ENCODE measurements at regions not wholly inside any gene's neighbourhood (a gene's known extent, or its start where the extent isn't known, plus 50 kb on each side); places are given as distances from the start of the nearest gene placed in this dataset.
"Not testable (repeated sequence)": the region's sequence is repeated elsewhere in the genome, so short reads cannot be mapped to it uniquely, and the experiment has no call there.

- no peak for DNase-seq
Measured at GRCh38 chr1:168490306-168490705, 53.5 kb downstream of the XCL2 start.

DNA sequence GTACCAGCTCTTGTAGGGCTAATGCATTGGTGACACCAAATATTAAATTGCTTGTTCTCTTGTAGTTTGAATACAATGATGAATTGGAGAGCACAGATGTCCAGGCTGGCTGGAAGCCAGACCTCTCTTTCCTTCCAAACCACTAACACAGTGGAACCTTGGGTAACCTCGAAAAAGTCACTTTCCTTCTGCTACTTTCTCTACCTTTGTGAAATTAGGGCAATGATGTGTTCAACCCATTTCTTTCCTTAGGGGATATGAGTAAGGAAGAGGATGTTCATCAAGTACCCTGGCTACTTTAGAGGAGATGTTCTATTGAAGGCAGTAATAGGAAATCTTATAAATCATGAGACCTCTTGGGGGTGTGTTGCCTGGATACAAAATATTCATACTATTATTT lies 55.7 kb downstream of the XCL2 start:
- DNase-seq, result no peak

- DNase-seq, result not testable (repeated sequence)
Measured at GRCh38 chr1:168486820-168487219, 57.0 kb downstream of the XCL2 start.

GRCh38 chr1:168485048-168485447 lies 58.7 kb downstream of the XCL2 start:
- no peak for DNase-seq

GRCh38 chr1:168484083-168484482 lies 59.7 kb downstream of the XCL2 start:
- DNase-seq, result no peak

GRCh38 chr1:168483539-168483938 lies 60.3 kb downstream of the XCL2 start:
- no peak for DNase-seq

DNA sequence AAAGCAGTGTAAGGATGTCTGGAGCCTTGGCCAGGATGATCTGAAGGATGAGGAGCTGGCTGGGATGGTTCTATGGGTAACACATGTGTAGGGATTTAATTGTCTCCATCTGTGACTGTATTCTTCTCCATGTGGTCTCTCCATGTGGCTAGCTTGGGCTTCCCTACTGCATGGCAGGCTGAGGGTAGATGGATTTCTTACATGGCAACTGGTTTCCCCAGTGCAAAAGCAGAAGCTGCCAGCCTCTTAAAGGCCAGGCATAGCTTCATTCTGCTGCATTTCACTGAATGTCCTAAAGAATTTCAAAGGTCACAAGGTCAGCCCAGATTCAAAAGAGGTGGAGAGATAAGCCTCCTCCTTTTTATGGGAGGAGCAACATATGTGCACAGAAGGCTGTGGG lies 61.7 kb downstream of the XCL2 start:
- DNase-seq, result no peak

GRCh38 chr1:168481586-168481985 lies 62.2 kb downstream of the XCL2 start:
- DNase-seq, result no peak

DNA sequence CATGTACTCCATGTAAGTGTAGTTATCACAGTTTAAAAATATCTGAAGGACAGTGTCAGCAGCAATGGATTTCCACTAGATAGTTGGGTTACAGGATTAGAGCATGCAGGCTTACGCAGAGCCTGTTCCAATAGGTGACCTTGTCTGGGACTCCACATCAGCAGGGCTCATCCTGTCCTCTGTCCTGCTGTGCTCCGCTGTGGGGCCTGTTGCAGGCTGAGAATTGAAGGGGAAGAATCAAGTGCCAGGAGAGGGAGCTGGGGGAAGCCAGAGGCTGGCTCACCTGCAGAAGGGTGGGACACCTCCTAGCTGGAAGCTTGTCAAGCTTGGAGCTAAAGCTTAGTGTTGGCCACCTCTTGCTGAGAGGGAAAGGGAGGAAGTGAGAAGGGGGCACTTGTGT lies 62.8 kb downstream of the XCL2 start:
- no peak for DNase-seq

- no peak for DNase-seq
Measured at GRCh38 chr1:168477792-168478191, 66.0 kb downstream of the XCL2 start.

DNA sequence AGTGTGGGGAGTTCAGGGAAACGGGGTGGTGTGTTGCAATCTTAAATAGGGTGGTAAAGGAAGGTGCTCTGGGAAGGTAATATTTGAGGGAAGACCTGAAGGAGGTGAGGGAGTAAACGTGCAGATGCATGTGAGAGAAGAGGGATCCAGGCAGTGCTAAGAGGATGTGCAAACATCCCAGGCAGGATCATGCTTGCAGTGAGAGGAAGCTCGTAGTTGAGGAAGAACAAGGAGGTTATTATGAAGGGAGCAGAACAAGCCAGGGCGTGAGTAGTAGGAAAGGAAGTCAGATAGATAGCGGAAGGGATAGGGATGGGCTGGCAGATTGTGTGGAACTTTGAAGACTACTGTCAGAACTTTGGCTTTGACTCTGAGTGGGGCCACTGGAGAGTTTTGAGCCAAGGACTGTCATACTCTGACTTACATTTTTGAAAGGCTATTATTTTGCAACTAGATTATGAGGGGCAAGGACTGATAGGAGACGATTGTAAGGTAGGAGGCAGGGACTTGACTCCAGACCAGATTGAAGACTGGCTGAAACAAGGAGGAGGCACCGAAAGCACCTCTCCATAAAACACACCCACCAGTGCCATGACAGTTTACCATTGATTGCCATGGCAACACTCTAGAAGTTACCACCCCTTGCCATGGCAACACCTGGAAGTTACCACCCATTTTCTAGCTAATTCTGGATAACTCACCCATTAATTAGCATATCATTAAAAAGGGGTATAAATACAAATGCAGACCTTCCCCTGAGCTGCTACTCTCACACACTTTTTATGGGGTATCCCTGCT lies 67.0 kb downstream of the XCL2 start:
- no peak for DNase-seq

- DNase-seq, result no peak
Measured at GRCh38 chr1:168474322-168474721, 69.5 kb downstream of the XCL2 start.

DNA sequence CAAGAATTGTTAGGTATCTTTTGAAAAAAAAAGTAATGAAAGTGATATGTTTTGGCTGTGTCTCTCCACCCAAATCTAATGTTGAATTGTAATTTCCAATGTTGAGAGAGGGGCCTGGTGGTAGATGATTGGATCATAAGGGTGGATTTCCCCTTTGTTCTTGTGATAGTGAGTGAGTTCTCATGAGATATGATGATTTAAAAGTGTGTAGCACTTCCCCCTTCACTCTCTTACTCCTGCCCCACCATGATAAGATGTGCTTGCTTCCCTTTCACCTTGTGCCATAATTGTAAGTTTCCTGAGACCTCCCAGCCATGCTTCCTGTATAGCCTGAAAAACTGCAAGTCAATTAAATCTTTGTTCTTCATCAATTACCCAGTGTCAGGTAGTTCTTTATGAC lies 70.7 kb downstream of the XCL2 start:
- DNase-seq, result no peak

DNA sequence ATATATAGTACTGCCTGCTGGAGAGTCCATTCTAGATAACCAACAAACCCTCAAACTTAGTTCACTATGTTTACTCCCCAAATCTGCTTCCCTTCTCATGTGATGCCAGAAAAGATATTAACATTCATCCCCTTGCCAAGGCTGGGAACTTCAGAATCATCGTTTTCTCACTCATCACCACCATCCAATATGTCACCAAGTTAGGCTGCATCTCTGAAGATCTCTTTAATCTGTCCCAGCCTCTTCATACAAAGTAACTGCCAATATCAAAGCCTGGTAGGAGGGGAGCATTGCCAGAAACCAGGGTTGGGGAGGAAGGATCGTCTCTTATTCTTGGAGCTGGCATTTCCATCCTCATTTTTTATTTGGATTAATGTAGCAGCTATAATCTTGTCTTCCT lies 71.6 kb downstream of the XCL2 start:
- no peak for DNase-seq

- DNase-seq, result no peak
Measured at GRCh38 chr1:168470901-168471431, 72.8 kb downstream of the XCL2 start.

DNA sequence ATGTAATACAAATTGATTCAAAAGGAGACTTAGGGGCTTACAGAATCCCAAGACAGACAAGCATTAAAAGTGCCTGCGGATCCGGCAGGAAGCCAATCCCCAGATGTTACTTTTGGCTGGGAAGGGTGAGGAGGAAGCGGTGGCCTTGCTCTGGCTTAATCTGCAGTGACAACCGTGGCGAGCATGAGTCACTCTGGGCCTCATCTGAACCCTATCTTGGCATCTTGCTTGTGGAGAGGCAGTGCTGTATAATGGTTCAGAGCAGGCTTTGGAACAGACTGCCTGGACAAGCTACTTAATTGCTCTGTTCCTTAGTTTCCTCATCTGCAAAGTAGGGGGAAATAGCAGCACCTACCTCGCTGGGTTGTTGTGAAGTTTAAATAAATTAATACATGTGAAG lies 74.1 kb downstream of the XCL2 start:
- no peak for DNase-seq

GRCh38 chr1:168468822-168469221 lies 75.0 kb downstream of the XCL2 start:
- no peak for DNase-seq

DNA sequence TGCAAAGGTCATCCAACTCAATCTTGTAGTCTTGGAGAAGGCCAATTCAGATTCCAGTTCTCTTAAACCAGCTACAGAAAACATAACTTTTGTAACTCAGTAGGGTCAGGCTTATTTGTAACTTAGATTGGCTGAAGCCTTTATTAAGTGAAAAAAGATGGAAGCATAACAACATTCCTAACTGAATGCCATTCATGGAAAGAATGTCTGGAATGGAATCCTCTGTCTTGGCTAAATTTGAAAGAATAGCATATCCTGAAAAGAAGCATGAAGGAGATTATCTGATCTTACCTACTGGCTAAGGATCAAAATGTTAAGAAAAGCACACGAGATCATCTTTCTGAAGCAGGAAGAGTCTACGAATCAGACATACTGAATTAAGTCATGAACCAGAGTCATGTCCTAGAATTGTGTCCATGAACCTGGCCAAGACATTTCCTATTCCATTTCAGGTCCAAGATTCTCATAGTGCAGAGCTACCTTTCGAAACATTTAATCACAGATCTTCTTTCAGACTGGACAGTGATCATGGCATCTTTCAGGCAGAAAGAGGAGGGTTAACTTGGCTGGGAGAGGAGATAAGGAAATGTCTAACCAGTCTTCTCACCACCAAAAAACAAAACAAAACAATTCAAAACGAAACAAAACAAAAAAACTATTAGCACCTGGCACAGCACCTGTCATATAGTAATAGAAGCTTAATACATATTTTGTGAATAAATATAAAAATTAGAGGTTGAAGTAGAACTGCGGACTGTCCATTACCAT lies 75.6 kb downstream of the XCL2 start:
- no peak for DNase-seq

DNA sequence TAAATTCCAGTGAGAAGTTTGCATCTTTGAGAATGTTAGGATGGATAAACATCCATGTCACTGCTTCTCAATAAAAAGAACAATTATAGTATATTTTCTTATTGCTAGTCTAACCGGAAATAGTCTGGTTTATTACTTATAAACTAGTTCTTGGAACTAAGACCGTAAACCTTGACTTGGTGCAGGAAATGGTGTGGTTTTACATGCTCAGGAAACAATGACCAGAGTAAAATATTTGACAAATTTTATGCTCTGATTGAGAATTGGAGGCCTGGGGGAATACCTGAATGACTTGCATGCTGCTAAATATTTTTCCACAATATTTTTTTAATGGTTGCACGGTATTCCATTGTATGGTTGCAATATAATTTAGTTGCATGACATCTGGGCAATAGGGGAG lies 76.3 kb downstream of the XCL2 start:
- DNase-seq, result no peak

GRCh38 chr1:168466714-168467131 lies 77.1 kb downstream of the XCL2 start:
- DNase-seq, result no peak

DNA sequence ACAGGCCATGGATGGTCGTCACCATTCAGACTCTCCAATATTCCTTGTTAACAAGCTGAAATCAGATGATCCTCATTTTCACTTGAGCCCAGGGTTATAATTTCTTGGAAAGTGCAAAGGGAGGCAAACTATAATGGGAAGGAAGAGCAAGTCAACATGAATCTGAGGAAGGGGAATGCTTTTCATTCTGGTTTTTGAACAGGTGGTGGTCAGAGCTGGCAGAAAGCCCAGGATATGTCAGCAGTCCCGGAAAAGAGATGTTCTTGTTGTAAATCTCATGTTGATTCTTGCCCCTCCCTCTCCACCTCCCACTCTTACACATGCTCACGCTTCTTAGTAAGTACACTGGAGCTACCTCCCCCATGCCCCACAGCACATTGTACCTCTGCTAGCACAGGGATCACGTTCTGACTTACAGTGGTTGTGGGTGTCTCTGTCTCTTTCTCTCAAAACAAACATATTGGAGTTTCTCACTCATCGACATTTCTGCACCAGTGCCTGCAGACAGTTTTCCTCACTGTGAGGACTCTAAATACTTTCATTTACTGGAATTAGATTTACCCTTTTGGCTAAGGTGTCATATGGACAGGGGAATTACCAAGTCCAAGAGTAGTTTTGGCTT lies 77.6 kb downstream of the XCL2 start:
- DNase-seq, result peak in 1 of 4 experiments; percentile 9

DNA sequence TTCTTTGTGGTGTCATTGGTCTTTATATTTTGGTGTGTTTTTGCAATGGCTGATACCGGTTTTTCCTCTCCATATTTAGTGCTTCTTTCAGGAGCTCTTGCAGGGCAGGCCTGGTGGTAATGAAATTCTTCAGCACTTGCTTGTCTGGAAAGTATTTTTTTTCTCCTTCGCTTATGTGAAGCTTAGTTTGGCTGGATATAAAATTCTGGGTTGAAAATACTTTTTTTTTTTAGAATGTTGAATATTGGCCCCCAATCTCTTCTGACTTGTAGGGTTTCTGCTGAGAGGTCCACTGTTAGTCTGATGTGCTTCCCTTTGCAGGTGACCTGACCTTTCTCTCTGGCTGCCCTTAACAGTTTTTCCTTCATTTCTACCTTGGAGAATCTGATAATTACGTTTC lies 82.7 kb downstream of the XCL2 start:
- DNase-seq, result not testable (repeated sequence)

GRCh38 chr1:168457296-168457695 lies 86.5 kb downstream of the XCL2 start:
- not testable (repeated sequence) for DNase-seq

- DNase-seq, result no peak
Measured at GRCh38 chr1:168455764-168456163, 88.0 kb downstream of the XCL2 start.

Measured in activated naive CD4-positive, alpha-beta T cell (primary cell).